Suprapubic skin (tissue), 3 donors: ENCODE measurements at regions not wholly inside any gene's neighbourhood (a gene's known extent, or its start where the extent isn't known, plus 50 kb on each side); places are given as distances from the start of the nearest gene placed in this dataset.

Experiments used
- EP300 ChIP-seq: sonication (generic); formaldehyde crosslinking; IDR thresholded peaks from one replicate; pipeline ENCODE4 v1.6.1; 2017; ENCODE audit warnings: antibody characterized with exemption
- TF ChIP-seq, protein P1 (sequence below), 2 donors: fragments of 200-600 bp in 1 of 2; fragments of 450-650 bp in 1 of 2; sonication (generic) in 1 of 2; IDR thresholded peaks; one replicate each; pipeline ENCODE4 v1.5.1; 2016 to 2019; ENCODE audit warnings: antibody characterized with exemption in 2 of 2, mild to moderate bottlenecking in 1 of 2, moderate library complexity in 1 of 2

DNA sequence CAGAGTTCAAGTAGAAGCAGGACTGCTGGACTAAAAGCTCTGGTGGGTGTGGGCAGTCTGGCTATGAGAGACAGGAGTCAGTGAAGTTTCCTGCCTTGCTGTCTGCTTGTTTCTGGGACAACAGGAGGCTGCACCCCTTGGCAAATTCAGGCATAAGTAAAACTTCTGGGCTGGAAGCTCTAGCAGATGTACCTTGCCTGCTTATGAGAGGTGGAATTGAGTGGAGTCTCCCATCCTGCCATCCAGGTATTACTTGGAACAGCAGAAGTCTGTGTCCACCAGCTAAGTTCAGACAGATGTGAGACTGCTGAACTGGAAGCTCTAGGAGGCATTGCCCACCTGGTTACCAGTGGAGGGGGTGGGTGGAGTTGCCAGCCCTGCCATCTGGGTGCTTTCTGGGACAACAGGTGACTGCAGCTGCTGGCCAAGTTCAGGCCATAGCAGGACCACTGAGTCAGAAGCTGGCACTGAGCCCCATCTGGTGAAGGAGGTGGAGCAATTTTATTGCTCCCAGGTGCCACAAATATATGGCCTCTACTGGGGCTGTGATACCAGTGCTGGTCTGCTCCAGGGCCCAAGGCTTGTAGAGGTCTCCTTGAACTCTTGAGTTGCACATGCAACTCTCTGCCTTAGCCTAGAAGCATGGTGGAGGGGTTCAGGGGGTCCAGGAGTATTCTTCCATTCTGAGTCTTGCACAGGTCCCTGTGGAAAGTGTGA is 199.4 kb upstream of the FN1 start:
- TF ChIP-seq, protein P1, sequence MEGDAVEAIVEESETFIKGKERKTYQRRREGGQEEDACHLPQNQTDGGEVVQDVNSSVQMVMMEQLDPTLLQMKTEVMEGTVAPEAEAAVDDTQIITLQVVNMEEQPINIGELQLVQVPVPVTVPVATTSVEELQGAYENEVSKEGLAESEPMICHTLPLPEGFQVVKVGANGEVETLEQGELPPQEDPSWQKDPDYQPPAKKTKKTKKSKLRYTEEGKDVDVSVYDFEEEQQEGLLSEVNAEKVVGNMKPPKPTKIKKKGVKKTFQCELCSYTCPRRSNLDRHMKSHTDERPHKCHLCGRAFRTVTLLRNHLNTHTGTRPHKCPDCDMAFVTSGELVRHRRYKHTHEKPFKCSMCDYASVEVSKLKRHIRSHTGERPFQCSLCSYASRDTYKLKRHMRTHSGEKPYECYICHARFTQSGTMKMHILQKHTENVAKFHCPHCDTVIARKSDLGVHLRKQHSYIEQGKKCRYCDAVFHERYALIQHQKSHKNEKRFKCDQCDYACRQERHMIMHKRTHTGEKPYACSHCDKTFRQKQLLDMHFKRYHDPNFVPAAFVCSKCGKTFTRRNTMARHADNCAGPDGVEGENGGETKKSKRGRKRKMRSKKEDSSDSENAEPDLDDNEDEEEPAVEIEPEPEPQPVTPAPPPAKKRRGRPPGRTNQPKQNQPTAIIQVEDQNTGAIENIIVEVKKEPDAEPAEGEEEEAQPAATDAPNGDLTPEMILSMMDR (IDR thresholded peaks at IDR 0.05): no peak
- TF ChIP-seq EP300: no peak
